Inflammatory macrophage treated with lipopolysaccharide for 1 hour (primary cell): ENCODE measurements at regions not wholly inside any gene's neighbourhood (a gene's known extent, or its start where the extent isn't known, plus 50 kb on each side); places are given as distances from the start of the nearest gene placed in this dataset.
"Not testable (repeated sequence)": the region's sequence is repeated elsewhere in the genome, so short reads cannot be mapped to it uniquely, and the experiment has no call there.

Source experiments
- DNase-seq, 2 donors: peaks; one replicate each; pipeline ENCODE4 v3.0.0-alpha.2; 2020 to 2022

- DNase-seq: no peak
These were observed 696.3 kb upstream of the SLC35B3 start for GRCh38 chr6:9131616-9132015.

GRCh38 chr6:9131201-9131600 lies 695.9 kb upstream of the SLC35B3 start:
- no peak for DNase-seq

GRCh38 chr6:9128970-9129369 lies 693.6 kb upstream of the SLC35B3 start:
- no peak for DNase-seq

- DNase-seq: no peak
These were observed 691.7 kb upstream of the SLC35B3 start for GRCh38 chr6:9126878-9127560.

GRCh38 chr6:9126034-9126433 lies 690.7 kb upstream of the SLC35B3 start:
- not testable (repeated sequence) for DNase-seq

GRCh38 chr6:9121549-9121948 lies 686.2 kb upstream of the SLC35B3 start:
- DNase-seq: no peak

- DNase-seq: no peak
These were observed 680.7 kb upstream of the SLC35B3 start for GRCh38 chr6:9116026-9116425.

- no peak for DNase-seq
These were observed 677.2 kb upstream of the SLC35B3 start for GRCh38 chr6:9112544-9112943.

GRCh38 chr6:9103876-9104521 lies 668.7 kb upstream of the SLC35B3 start:
- no peak for DNase-seq

GRCh38 chr6:9101920-9102319 lies 666.6 kb upstream of the SLC35B3 start:
- DNase-seq: no peak

GRCh38 chr6:9100869-9101580 lies 665.7 kb upstream of the SLC35B3 start:
- no peak for DNase-seq

GRCh38 chr6:9095729-9096128 lies 660.4 kb upstream of the SLC35B3 start:
- no peak for DNase-seq

- no peak for DNase-seq
These were observed 659.8 kb upstream of the SLC35B3 start for GRCh38 chr6:9095137-9095536.

- no peak for DNase-seq
These were observed 654.4 kb upstream of the SLC35B3 start for GRCh38 chr6:9089724-9090123.

GRCh38 chr6:9087470-9087869 lies 652.1 kb upstream of the SLC35B3 start:
- no peak for DNase-seq

- DNase-seq: no peak
These were observed 651.0 kb upstream of the SLC35B3 start for GRCh38 chr6:9086331-9086730.

- DNase-seq: no peak
These were observed 650.3 kb upstream of the SLC35B3 start for GRCh38 chr6:9085709-9086070.

GRCh38 chr6:9085054-9085708 lies 649.8 kb upstream of the SLC35B3 start:
- DNase-seq: no peak

- DNase-seq: no peak
These were observed 647.8 kb upstream of the SLC35B3 start for GRCh38 chr6:9083108-9083507.

GRCh38 chr6:9066726-9067125 lies 631.4 kb upstream of the SLC35B3 start:
- DNase-seq: no peak

GRCh38 chr6:9064156-9064555 lies 628.8 kb upstream of the SLC35B3 start:
- DNase-seq: no peak

GRCh38 chr6:9062596-9062995 lies 627.3 kb upstream of the SLC35B3 start:
- no peak for DNase-seq

GRCh38 chr6:9057937-9058336 lies 622.6 kb upstream of the SLC35B3 start:
- no peak for DNase-seq

- no peak for DNase-seq
These were observed 621.2 kb upstream of the SLC35B3 start for GRCh38 chr6:9056556-9056955.
